Fibroblast of villous mesenchyme (primary cell): ENCODE measurements at regions not wholly inside any gene's neighbourhood (a gene's known extent, or its start where the extent isn't known, plus 50 kb on each side); places are given as distances from the start of the nearest gene placed in this dataset.

Experiments used
- DNase-seq: peaks from one replicate; pipeline ENCODE4 v3.0.0-alpha.2; 2010; ENCODE audit warnings: low read depth
- H3K4me3 ChIP-seq: 2 replicates; pipeline ENCODE4 v1.5.1; 2011; ENCODE audit warnings: low read depth, mild to moderate bottlenecking, low read length
- TF ChIP-seq, protein P1 (sequence below): IDR thresholded peaks from 2 replicates; pipeline ENCODE4 v1.5.1; 2012; ENCODE audit warnings: low read depth, mild to moderate bottlenecking, low read length; ENCODE audit not compliant: insufficient read depth

DNA sequence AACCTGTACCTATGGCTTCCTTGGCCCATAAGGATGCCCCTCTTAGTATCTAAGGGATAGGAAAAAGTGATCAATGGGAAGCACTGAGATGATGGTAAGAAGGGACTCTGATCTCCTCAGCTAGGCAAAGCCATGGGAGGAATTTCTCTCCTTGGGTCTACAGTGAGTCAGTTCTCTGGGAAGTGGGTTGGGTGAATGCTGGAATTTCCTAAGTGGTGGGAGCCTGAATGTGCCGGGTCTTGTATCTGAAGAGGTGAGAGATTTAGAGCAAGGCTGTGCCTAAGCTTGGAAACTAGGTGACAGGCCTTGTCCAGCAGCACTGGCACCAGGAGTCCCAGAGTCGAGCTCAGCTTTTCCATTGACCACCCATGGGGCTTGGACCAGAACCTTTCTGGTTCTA, 96.3 kb upstream of the SLC2A1 start:
- TF ChIP-seq, protein P1, sequence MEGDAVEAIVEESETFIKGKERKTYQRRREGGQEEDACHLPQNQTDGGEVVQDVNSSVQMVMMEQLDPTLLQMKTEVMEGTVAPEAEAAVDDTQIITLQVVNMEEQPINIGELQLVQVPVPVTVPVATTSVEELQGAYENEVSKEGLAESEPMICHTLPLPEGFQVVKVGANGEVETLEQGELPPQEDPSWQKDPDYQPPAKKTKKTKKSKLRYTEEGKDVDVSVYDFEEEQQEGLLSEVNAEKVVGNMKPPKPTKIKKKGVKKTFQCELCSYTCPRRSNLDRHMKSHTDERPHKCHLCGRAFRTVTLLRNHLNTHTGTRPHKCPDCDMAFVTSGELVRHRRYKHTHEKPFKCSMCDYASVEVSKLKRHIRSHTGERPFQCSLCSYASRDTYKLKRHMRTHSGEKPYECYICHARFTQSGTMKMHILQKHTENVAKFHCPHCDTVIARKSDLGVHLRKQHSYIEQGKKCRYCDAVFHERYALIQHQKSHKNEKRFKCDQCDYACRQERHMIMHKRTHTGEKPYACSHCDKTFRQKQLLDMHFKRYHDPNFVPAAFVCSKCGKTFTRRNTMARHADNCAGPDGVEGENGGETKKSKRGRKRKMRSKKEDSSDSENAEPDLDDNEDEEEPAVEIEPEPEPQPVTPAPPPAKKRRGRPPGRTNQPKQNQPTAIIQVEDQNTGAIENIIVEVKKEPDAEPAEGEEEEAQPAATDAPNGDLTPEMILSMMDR, result no peak
- H3K4me3 ChIP-seq, result no peak overlapping the region
- DNase-seq, result no peak

DNA sequence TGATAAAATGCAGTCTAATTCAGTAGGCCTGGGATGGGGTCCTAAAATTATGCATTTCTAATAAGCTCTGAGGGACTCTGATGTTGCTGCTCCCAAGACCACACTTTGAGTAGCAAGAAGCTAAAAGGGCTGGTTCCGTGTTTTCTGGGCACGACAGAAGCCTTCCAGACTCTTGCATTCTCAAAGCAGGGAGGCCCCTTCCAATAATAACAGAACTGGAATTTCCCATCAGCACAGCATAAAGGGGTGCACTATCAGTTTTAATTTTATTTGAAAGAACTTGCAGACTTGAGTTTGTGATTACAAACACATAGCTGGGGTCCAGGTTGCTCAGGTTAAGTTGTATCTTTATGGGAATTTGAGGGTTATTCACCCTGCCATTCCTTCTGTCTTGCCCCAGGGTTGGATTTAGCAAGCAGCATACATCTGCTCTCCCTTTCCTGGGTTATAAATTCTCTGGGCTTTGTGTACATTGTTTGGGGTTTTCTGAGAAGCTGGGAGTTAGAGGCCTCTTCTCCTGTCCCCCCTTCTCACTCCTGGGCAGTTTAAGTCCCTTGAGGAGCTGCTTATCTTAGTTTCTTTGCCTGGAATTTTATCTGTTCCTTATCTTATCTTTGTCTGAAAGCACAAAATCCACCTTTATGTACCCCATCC, 94.2 kb upstream of the SLC2A1 start:
- no peak overlapping the region for H3K4me3 ChIP-seq
- DNase-seq, result peak; percentile 81
- TF ChIP-seq, protein P1, result no peak

DNA sequence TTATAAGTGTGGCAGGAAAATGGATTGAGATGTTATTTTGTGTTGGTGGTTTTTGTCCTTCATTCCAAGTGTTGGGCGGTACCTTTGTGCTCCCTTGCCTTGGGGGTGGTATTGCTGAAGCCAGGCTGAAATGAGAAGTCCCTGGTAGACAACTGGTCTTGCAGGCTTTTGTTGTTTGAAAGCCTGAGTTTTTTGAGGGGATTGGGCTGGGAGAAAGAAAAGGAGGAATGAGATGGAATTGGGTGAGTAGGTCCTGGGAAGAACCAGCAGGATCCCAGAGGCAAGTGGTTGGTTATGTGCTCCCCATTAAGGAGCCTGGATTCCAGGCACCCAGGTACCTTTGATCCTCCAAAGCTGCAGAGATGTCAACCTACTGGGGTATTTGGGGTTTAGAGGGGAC, 93.7 kb upstream of the SLC2A1 start:
- DNase-seq, result no peak
- TF ChIP-seq, protein P1, result no peak
- no peak overlapping the region for H3K4me3 ChIP-seq

DNA sequence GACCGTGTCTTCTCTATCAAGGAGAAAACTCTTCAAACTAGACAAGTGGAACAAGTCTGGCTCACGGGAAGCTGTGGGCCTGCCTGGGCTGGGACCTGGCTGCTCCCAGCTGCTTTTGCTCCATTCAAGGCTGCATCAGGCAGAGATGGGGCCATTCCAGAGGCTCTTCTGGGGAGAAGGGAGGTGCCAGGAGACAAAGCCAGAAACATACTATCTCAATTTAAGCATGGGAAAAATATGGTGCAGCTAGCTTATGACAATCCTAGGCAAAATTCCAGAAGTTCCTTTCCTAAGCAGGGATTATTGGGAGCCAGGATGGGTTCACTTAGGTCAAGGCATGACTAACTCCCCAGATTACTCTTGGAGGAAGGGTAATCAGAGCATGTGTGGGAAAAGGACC, 90.8 kb upstream of the SLC2A1 start:
- no peak overlapping the region for H3K4me3 ChIP-seq
- TF ChIP-seq, protein P1, result no peak
- DNase-seq, result peak; percentile 90

GRCh38 chr1:43048601-43049011, 89.9 kb upstream of the SLC2A1 start:
- peak; percentile 39 for DNase-seq
- no peak overlapping the region for H3K4me3 ChIP-seq
- TF ChIP-seq, protein P1, result no peak

DNA sequence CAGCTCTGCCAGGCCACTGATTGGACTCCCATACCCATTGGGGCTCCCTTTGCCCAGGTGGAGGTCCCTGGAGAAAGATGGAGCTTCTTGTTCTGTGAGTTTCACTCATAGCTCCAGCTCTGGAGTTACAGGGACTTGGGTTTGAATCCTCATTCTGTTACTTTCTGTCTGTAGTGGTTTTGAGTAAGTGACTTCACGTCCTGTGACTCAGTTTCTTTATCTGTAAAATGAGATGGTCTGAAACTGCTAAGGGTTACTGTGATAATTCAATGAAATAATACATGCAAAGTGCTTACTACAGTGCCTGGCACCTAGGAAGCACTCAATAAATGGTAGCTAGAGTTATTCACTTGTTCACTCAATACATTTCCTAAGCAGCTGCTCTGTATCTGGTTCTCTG, 88.5 kb upstream of the SLC2A1 start:
- no peak for DNase-seq
- TF ChIP-seq, protein P1, result no peak
- no peak overlapping the region for H3K4me3 ChIP-seq
